ENCODE measurements at regions not wholly inside any gene's neighbourhood (a gene's known extent, or its start where the extent isn't known, plus 50 kb on each side); places are given as distances from the start of the nearest gene placed in this dataset.

DNA sequence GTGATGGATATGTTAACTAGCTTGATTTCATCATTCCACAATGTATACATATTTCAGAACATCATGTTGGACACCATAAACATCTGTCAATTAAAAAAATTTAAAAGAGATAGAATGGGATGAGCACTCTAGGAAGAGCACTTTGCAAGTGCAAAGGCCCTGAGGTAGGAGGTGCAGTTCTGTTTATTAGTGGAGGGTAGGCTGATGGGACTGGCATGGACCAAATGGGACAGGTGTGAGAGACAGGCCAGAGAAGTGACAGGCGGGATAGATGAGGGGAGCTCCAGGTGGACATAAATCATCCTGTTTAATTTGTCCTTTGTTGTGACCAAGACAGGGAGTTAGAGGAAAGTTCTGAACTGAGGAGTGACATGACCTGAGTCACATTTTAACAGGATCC is 477.9 kb downstream of the TSN start:
- TF ChIP-seq POLR2AphosphoS5 (IDR thresholded peaks at IDR 0.05) = no peak
- TF ChIP-seq, protein P1, sequence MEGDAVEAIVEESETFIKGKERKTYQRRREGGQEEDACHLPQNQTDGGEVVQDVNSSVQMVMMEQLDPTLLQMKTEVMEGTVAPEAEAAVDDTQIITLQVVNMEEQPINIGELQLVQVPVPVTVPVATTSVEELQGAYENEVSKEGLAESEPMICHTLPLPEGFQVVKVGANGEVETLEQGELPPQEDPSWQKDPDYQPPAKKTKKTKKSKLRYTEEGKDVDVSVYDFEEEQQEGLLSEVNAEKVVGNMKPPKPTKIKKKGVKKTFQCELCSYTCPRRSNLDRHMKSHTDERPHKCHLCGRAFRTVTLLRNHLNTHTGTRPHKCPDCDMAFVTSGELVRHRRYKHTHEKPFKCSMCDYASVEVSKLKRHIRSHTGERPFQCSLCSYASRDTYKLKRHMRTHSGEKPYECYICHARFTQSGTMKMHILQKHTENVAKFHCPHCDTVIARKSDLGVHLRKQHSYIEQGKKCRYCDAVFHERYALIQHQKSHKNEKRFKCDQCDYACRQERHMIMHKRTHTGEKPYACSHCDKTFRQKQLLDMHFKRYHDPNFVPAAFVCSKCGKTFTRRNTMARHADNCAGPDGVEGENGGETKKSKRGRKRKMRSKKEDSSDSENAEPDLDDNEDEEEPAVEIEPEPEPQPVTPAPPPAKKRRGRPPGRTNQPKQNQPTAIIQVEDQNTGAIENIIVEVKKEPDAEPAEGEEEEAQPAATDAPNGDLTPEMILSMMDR (IDR thresholded peaks at IDR 0.05) = no peak
- no peak for TF ChIP-seq POLR2A (IDR thresholded peaks at IDR 0.05)
